HEK293 (cell line): ENCODE measurements at regions not wholly inside any gene's neighbourhood (a gene's known extent, or its start where the extent isn't known, plus 50 kb on each side); places are given as distances from the start of the nearest gene placed in this dataset.
"Not testable (repeated sequence)": the region's sequence is repeated elsewhere in the genome, so short reads cannot be mapped to it uniquely, and the experiment has no call there.

ENCODE experiments used
- CTCF ChIA-PET: fragments of 350-600 bp; formaldehyde crosslinking; extraction: SDS; loops from one replicate; lab custom pipeline; 2021; ENCODE audit warnings: antibody characterized with exemption; lab: Yijun Ruan, JAX
- POLR2A ChIA-PET: fragments of 300-600 bp; formaldehyde crosslinking; extraction: SDS; loops from one replicate; lab custom pipeline; 2020; ENCODE audit warnings: antibody characterized with exemption, inconsistent platforms; lab: Yijun Ruan, JAX
- H3K27ac ChIP-seq: fragments of 200-500 bp; sonication (Bioruptor generic); 2 replicates; pipeline ENCODE4 v1.5.1; 2014; ENCODE audit warnings: low read depth, low read length, control low read depth, inconsistent platforms; ENCODE audit errors: extremely low read depth
- H3K36me3 ChIP-seq, 2 experiments: fragments of 200-500 bp in 1 of 2; sonication (Bioruptor generic) in 1 of 2; 1 replicate in 1 of 2; 2 replicates in 1 of 2; pipeline ENCODE4 v1.5.1; 2014 to 2017; ENCODE audit warnings: inconsistent platforms in 2 of 2, low read length in 2 of 2; ENCODE audit not compliant: control insufficient read depth in 2 of 2, insufficient read depth in 1 of 2
- H3K4me1 ChIP-seq: fragments of 200-500 bp; sonication (Bioruptor generic); 2 replicates; pipeline ENCODE4 v1.5.1; 2014; ENCODE audit warnings: mild to moderate bottlenecking, low read length, inconsistent platforms; ENCODE audit not compliant: control insufficient read depth, insufficient read depth
- H3K4me3 ChIP-seq: 2 replicates; pipeline ENCODE4 v1.5.1; 2011; ENCODE audit warnings: low read depth, mild to moderate bottlenecking, control low read depth, low read length, moderate library complexity
- H3K9me3 ChIP-seq: fragments of 200-500 bp; sonication (Bioruptor generic); 2 replicates; pipeline ENCODE4 v1.5.1; 2014; ENCODE audit warnings: low read depth, low read length, inconsistent platforms; ENCODE audit not compliant: control insufficient read depth, insufficient read depth
- GLI2 ChIP-seq: fragments of 450-650 bp; formaldehyde crosslinking; IDR thresholded peaks from 2 replicates; pipeline ENCODE4; 2017; ENCODE audit warnings: missing biosample characterization, missing genetic modification characterization, low read depth, borderline replicate concordance
- OSR2 ChIP-seq: fragments of 450-650 bp; formaldehyde crosslinking; IDR thresholded peaks from 2 replicates; pipeline ENCODE4 v1.5.1; 2016; ENCODE audit warnings: missing biosample characterization, missing genetic modification characterization
- SALL2 ChIP-seq: fragments of 450-650 bp; formaldehyde crosslinking; IDR thresholded peaks from 2 replicates; pipeline ENCODE4 v1.5.0; 2017; ENCODE audit warnings: missing biosample characterization, mild to moderate bottlenecking, missing genetic modification characterization, borderline replicate concordance
- SP7 ChIP-seq: fragments of 450-650 bp; formaldehyde crosslinking; IDR thresholded peaks from 2 replicates; pipeline ENCODE4 v1.5.1; 2016; ENCODE audit warnings: missing biosample characterization, missing genetic modification characterization
- TCF7L2 ChIP-seq: IDR thresholded peaks from 2 replicates; pipeline ENCODE4 v1.6.1; 2011; ENCODE audit warnings: low read depth, mild to moderate bottlenecking, inconsistent platforms, low read length, moderate library complexity, borderline replicate concordance
- ZBTB11 ChIP-seq: fragments of 450-650 bp; formaldehyde crosslinking; conservative IDR thresholded peaks from 2 replicates; pipeline ENCODE4 v1.5.1; 2016; ENCODE audit warnings: low read depth, missing biosample characterization, missing genetic modification characterization
- ZBTB7A ChIP-seq: fragments of 450-650 bp; formaldehyde crosslinking; IDR thresholded peaks from 2 replicates; pipeline ENCODE4 v1.5.1; 2016; ENCODE audit warnings: low read depth, missing biosample characterization, missing genetic modification characterization
- ZNF121 ChIP-seq: fragments of 450-650 bp; formaldehyde crosslinking; IDR thresholded peaks from 2 replicates; pipeline ENCODE4 v1.5.1; 2016; ENCODE audit warnings: missing biosample characterization, missing genetic modification characterization
- ZNF146 ChIP-seq: fragments of 450-650 bp; formaldehyde crosslinking; IDR thresholded peaks from 2 replicates; pipeline ENCODE4 v1.5.1; 2016; ENCODE audit warnings: missing biosample characterization, missing genetic modification characterization
- ZNF155 ChIP-seq: fragments of 450-650 bp; formaldehyde crosslinking; IDR thresholded peaks from 2 replicates; pipeline ENCODE4 v1.5.1; 2016; ENCODE audit warnings: missing biosample characterization, missing genetic modification characterization
- ZNF366 ChIP-seq: fragments of 450-650 bp; formaldehyde crosslinking; conservative IDR thresholded peaks from 2 replicates; pipeline ENCODE4 v1.5.1; 2016; ENCODE audit warnings: missing biosample characterization, missing genetic modification characterization
- ZNF416 ChIP-seq: fragments of 450-650 bp; formaldehyde crosslinking; IDR thresholded peaks from 2 replicates; pipeline ENCODE4 v1.5.1; 2016; ENCODE audit warnings: missing biosample characterization, missing genetic modification characterization
- ZNF423 ChIP-seq: fragments of 450-650 bp; formaldehyde crosslinking; IDR thresholded peaks from 2 replicates; pipeline ENCODE4 v1.5.1; 2016; ENCODE audit warnings: missing biosample characterization, missing genetic modification characterization
- ZNF473 ChIP-seq: fragments of 450-650 bp; formaldehyde crosslinking; IDR thresholded peaks from 2 replicates; pipeline ENCODE4 v1.5.1; 2017; ENCODE audit warnings: missing biosample characterization, missing genetic modification characterization
- ZNF501 ChIP-seq: fragments of 450-650 bp; formaldehyde crosslinking; IDR thresholded peaks from 2 replicates; pipeline ENCODE4 v1.5.1; 2016; ENCODE audit warnings: missing biosample characterization, missing genetic modification characterization
- ZNF549 ChIP-seq: fragments of 450-650 bp; IDR thresholded peaks from 2 replicates; pipeline ENCODE4 v1.5.1; 2018; ENCODE audit warnings: missing biosample characterization, missing genetic modification characterization, mild to moderate bottlenecking, inconsistent platforms, moderate library complexity
- ZNF558 ChIP-seq: fragments of 450-650 bp; formaldehyde crosslinking; IDR thresholded peaks from 2 replicates; pipeline ENCODE4 v1.5.1; 2016; ENCODE audit warnings: missing biosample characterization, missing genetic modification characterization
- ZNF621 ChIP-seq: fragments of 450-650 bp; formaldehyde crosslinking; IDR thresholded peaks from 2 replicates; pipeline ENCODE4 v1.5.1; 2017; ENCODE audit warnings: missing biosample characterization, missing genetic modification characterization
- ZNF624 ChIP-seq: fragments of 450-650 bp; formaldehyde crosslinking; IDR thresholded peaks from 2 replicates; pipeline ENCODE4 v1.5.1; 2017; ENCODE audit warnings: missing biosample characterization, missing genetic modification characterization
- ZNF677 ChIP-seq: fragments of 450-650 bp; IDR thresholded peaks from 2 replicates; pipeline ENCODE4 v1.5.0; 2018; ENCODE audit warnings: missing biosample characterization, mild to moderate bottlenecking, missing genetic modification characterization, moderate library complexity
- ZNF704 ChIP-seq: fragments of 450-650 bp; formaldehyde crosslinking; IDR thresholded peaks from 2 replicates; pipeline ENCODE4 v1.5.1; 2016; ENCODE audit warnings: missing biosample characterization, missing genetic modification characterization
- ZNF76 ChIP-seq: fragments of 450-650 bp; formaldehyde crosslinking; IDR thresholded peaks from 2 replicates; pipeline ENCODE4; 2016; ENCODE audit warnings: low read depth, missing biosample characterization, missing genetic modification characterization, borderline replicate concordance
- ZNF785 ChIP-seq: fragments of 450-650 bp; formaldehyde crosslinking; IDR thresholded peaks from 2 replicates; pipeline ENCODE4 v1.5.1; 2016; ENCODE audit warnings: missing biosample characterization, missing genetic modification characterization
- ZNF837 ChIP-seq: fragments of 450-650 bp; formaldehyde crosslinking; IDR thresholded peaks from 2 replicates; pipeline ENCODE4 v1.5.1; 2016; ENCODE audit warnings: missing biosample characterization, missing genetic modification characterization
- ZSCAN23 ChIP-seq: fragments of 450-650 bp; formaldehyde crosslinking; IDR thresholded peaks from 2 replicates; pipeline ENCODE4 v1.5.1; 2016; ENCODE audit warnings: missing biosample characterization, missing genetic modification characterization

- no peak for TF ChIP-seq ZSCAN23
- no peak for TF ChIP-seq ZNF704
Observed at GRCh38 chr16:76879420-76879819, 311.6 kb upstream of the MON1B start (continued).

GRCh38 chr16:76880523-76880922 is 310.5 kb upstream of the MON1B start:
- H3K9me3 ChIP-seq, POLR2A ChIA-PET, H3K36me3 ChIP-seq, CTCF ChIA-PET, H3K4me3 ChIP-seq, H3K4me1 ChIP-seq, H3K27ac ChIP-seq: not testable (repeated sequence)

GRCh38 chr16:76882105-76882504 is 308.9 kb upstream of the MON1B start:
- POLR2A ChIA-PET: no interaction called here
- Histone ChIP-seq H3K36me3 (no peaks in the 10 kb centered on the region), H3K27ac (no peak overlapping the region), H3K9me3 (no peaks in the 10 kb centered on the region), H3K4me1 (no peaks in the 10 kb centered on the region), H3K4me3 (no peak overlapping the region)
- CTCF ChIA-PET: no interaction called here
- TF ChIP-seq ZNF76 (tag by site-specific recombination): no peak
- no peak for TF ChIP-seq ZNF837 (tag by site-specific recombination)
- TF ChIP-seq ZNF624 (tag by site-specific recombination): no peak
- no peak for TF ChIP-seq ZNF677 (tag by site-specific recombination)
- no peak for TF ChIP-seq TCF7L2
- no peak for TF ChIP-seq ZNF423 (tag by site-specific recombination)
- no peak for TF ChIP-seq ZNF785 (tag by site-specific recombination)

- ChIA-PET CTCF (no interaction called here), POLR2A (no interaction called here)
- Histone ChIP-seq H3K36me3 (no peaks in the 10 kb centered on the region), H3K4me1 (no peaks in the 10 kb centered on the region), H3K9me3 (no peaks in the 10 kb centered on the region), H3K4me3 (no peak overlapping the region), H3K27ac (no peak overlapping the region)
- TF ChIP-seq ZNF837 (tag by site-specific recombination) (no peak), ZSCAN23 (no peak), SALL2 (no peak), ZNF155 (tag by site-specific recombination) (no peak), GLI2 (tag by site-specific recombination) (no peak), ZBTB7A (no peak), ZNF473 (tag by site-specific recombination) (no peak), SP7 (no peak)
Observed at GRCh38 chr16:76883076-76883475, 307.9 kb upstream of the MON1B start.

GRCh38 chr16:76885776-76886537 is 305.0 kb upstream of the MON1B start:
- H3K9me3 ChIP-seq: no peaks in the 10 kb centered on the region
- H3K36me3 ChIP-seq: no peaks in the 10 kb centered on the region
- H3K4me3 ChIP-seq: no peak overlapping the region
- ChIA-PET POLR2A (no interaction called here), CTCF (no interaction called here)
- H3K27ac ChIP-seq: no peak overlapping the region
- H3K4me1 ChIP-seq: no peaks in the 10 kb centered on the region
- TF ChIP-seq ZNF146 (tag by site-specific recombination) (no peak), OSR2 (no peak), ZNF501 (tag by site-specific recombination) (no peak), ZNF416 (no peak), TCF7L2 (no peak), ZNF621 (tag by site-specific recombination) (no peak), ZNF558 (no peak), ZBTB11 (tag by site-specific recombination) (no peak), ZNF366 (no peak), ZNF549 (tag by site-specific recombination) (no peak), ZNF121 (tag by site-specific recombination) (no peak)
